Skeletal muscle satellite cell (primary cell): ENCODE measurements at regions not wholly inside any gene's neighbourhood (a gene's known extent, or its start where the extent isn't known, plus 50 kb on each side); places are given as distances from the start of the nearest gene placed in this dataset.

ENCODE experiments used
- H3K27me3 ChIP-seq: 2 replicates; pipeline ENCODE4 v1.7.0; 2013; ENCODE audit warnings: low read length; ENCODE audit not compliant: control insufficient read depth, insufficient read depth
- H3K36me3 ChIP-seq: 2 replicates; pipeline ENCODE4 v1.7.0; 2013; ENCODE audit warnings: mild to moderate bottlenecking, control low read depth, low read length; ENCODE audit not compliant: insufficient read depth
- H3K4me1 ChIP-seq: 2 replicates; pipeline ENCODE4 v1.7.0; 2013; ENCODE audit warnings: low read length; ENCODE audit not compliant: control insufficient read depth, insufficient read depth
- H3K4me2 ChIP-seq: 2 replicates; pipeline ENCODE4 v1.7.0; 2013; ENCODE audit warnings: mild to moderate bottlenecking, low read length
- H3K4me3 ChIP-seq: 2 replicates; pipeline ENCODE4 v1.7.0; 2013; ENCODE audit warnings: low read length
- H3K9ac ChIP-seq: 2 replicates; pipeline ENCODE4 v1.7.0; 2013; ENCODE audit warnings: mild to moderate bottlenecking, low read depth, low read length, moderate library complexity
- H3K9me3 ChIP-seq: replicated peaks from 2 replicates; pipeline ENCODE4 v1.7.0; 2013; ENCODE audit warnings: mild to moderate bottlenecking, control low read depth, low read length

DNA sequence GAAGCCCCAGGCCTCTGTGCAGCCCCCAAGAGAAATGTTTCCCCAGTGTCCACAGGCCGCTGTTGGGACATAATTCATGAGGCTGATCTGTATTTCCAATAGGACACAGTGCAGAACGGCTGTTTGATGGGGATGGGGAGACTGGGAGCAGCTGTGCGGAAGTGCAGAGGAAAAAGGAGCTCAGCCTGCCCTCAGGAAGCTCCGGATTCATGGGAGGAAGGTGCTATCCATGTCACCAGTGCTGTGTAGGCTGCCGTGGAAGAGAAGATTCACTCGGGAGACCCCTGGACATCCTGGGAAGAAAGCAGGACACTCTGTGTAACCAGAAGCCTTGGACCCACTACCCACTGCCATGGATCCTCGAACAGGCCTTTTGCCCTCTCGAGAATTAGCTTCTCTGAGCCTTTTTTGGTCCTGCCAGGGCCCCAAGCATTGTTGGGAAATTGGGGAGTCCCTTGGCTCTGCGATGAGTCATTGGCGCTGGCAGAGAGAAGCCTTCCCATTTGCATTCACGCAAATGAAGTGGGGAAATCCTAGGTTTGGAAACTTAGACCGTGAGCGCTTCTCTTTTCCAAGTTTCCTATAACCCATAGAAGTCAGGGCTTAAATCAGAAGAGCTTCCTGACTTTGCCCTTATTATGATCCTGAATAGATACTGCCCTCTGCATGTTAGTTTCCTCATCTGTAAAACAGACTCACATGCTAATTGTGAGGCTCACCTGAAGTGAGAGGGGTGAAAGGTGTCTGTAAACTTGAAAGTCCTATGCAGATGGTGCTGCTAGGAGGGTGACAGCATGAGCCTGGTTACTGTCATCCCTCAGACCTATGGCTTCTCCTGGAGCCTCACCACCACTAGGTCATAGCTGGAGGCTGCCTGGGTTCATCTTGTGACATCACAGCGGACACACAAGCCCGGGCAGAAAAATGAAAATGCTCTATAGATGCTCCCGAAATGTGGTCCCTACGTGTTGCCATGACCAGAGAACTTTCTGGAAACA lies 229.2 kb upstream of the B3GAT1 start:
- Histone ChIP-seq H3K27me3 (no peaks in the 10 kb centered on the region), H3K4me3 (no peak overlapping the region)

DNA sequence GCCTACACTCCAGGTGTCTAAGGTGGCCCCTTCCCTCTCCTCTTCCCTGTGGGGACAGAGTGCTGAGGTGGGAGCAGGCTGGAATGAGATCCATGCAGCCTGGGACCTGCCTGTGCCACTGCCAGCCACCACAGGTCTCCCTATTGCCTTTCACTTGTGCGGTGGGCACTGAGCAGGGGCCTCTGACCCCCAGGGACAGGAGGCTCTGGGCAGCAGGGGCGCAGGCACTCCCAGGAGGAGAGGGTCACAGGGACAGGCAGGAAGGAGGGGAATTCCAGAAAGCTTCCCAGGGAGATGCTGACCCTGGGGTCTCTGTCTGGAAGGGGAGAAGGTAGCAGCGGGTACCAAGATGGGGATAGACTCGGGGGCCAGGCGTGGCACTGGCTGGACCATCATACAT lies 228.5 kb upstream of the B3GAT1 start:
- H3K4me3 ChIP-seq: no peak overlapping the region
- no peak overlapping the region for H3K4me2 ChIP-seq
- H3K36me3 ChIP-seq: no peaks in the 10 kb centered on the region
- H3K4me1 ChIP-seq: no peaks in the 10 kb centered on the region
- no peaks in the 10 kb centered on the region for H3K27me3 ChIP-seq
- H3K9ac ChIP-seq: no peak overlapping the region
- H3K9me3 ChIP-seq: peaks cover 24% of the 10 kb centered on the region

More for the DNA sequence above, 229.2 kb upstream of the B3GAT1 start:
- no peaks in the 10 kb centered on the region for H3K36me3 ChIP-seq
- peaks cover 24% of the 10 kb centered on the region for H3K9me3 ChIP-seq
- H3K4me2 ChIP-seq: no peak overlapping the region
- H3K4me1 ChIP-seq: no peaks in the 10 kb centered on the region
- no peak overlapping the region for H3K9ac ChIP-seq

DNA sequence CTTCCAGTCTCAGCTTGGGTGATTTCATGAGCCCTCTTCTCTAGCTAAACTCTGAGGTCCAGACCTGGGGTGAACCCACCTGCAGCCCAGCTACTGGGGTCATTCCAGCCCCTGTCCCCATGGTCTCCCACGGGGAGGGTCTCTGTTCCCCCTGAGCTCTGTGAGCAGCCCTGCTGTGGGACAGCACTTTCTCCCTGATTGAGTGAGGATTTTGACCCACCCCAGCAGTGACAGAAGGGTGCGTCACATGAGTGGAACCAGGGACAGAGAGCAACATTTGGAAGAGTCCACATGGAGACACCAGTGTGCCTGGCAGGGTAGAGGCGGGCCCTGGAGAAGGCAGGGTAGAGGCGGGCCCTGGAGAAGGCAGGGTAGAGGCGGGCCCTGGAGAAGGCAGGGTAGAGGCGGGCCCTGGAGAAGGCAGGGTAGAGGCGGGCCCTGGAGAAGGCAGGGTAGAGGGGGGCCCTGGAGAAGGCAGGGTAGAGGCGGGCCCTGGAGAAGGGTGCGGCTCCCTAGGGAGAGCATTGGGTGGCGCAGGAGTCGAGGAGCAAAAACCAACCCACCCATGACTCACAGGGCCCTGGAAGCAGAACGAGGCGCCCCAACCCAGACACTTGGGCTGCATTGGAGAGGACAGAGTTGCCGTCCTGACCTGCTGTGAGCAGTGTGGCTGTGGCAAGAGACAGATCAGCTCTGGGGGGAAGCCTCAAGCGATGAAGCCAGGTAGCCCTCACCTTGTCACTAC lies 227.7 kb upstream of the B3GAT1 start:
- Histone ChIP-seq H3K9ac (no peak overlapping the region), H3K36me3 (no peaks in the 10 kb centered on the region), H3K9me3 (peaks cover 29% of the 10 kb centered on the region), H3K4me3 (no peak overlapping the region), H3K4me1 (no peaks in the 10 kb centered on the region), H3K4me2 (no peak overlapping the region), H3K27me3 (no peaks in the 10 kb centered on the region)

DNA sequence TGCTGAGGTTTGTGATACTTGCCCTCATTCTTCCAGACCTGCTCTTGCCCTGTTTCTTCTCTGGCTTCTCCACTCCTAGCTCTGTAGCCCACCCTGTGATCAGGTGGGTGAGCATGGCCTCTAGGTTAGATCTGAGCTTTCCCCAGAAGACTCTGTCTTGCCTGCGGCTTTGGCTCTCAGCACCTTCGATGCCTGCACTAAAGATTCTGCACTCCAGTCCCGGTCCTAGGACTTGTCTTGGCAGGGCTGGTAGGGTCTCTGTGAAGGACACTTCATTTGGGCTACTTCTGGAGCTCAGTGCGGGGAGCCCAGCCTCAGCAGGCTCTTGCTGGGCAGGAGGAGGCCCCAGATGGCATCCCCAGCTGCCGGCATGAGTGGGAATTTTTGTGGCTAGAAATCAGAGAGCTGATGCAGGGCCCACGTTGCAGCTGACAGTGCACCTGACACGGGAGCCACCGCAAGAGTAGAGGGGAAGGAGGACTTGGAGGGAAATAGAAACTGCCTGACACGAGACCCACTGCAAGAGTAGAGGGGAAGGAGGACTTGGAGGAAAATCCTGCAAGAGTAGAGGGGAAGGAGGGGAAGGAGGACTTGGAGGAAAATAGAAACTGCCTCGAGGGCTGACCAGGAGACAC lies 226.9 kb upstream of the B3GAT1 start:
- Histone ChIP-seq H3K36me3 (no peaks in the 10 kb centered on the region), H3K4me2 (no peak overlapping the region), H3K27me3 (no peaks in the 10 kb centered on the region), H3K9ac (no peak overlapping the region), H3K9me3 (peaks cover 27% of the 10 kb centered on the region), H3K4me3 (no peak overlapping the region), H3K4me1 (no peaks in the 10 kb centered on the region)

DNA sequence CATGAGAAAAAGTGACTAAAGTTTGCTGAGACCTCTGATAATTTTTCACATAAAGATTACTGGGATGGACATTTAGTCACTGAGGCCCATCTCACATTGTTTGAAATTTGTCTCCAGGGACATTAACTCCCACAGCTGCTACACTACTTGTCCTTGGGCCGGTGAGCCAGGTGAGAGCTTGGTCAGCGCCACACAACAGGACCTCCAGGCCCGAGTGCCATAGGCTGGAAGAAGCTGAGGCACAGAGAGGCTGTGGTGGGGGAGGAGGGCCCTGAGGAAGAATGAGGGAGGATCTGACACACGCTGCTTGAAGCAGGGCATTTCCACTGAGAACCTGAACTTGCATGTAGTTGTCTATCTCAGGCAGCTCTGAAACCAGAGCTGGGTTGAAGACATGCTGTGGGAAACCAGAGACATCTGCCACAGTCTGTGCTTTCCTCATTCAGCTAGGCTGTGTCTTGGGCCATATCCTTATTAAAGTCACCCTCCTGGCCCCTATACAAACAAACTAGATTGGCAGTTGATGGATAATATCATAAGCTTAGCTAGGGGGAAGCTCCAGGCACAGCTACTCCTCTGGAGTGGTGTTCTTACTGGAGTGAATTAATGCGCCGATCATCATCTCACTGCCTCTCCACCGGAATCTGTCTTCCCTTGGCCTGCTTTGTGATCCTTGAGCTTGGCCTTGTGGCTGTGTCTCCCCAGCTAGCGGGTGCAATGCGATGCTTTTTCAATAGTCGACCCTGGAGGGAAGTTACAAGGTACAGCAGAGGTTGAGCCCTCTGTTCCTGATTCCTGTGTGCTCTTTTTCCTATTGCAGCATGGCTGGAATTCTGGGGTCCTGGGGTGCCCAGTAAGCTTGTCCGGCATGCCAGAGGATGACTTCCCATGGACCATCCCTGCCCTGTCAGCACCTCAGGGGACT lies 225.3 kb upstream of the B3GAT1 start:
- Histone ChIP-seq H3K36me3 (no peaks in the 10 kb centered on the region), H3K9ac (no peak overlapping the region), H3K4me2 (no peak overlapping the region), H3K4me3 (no peak overlapping the region), H3K4me1 (no peaks in the 10 kb centered on the region), H3K27me3 (no peaks in the 10 kb centered on the region), H3K9me3 (peaks cover 27% of the 10 kb centered on the region)

DNA sequence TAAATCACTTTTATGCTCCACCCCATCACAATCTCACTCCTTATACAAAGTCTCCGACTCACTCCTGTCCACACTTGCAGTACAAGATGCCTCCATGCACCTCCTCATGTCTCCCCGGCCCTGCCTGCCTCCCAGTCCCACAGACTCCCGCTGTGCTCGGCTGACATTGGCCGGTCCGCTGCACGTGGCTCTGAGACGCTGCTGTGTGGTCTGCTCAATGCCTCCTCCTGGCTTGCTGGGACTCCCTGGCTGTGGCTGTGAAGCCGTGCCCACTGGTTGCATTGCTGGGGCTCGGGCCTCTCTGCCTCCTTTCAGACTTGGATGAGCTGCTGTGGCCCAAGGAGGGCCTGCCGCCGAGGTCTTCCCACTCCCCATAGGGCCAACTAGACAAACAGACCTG lies 224.0 kb upstream of the B3GAT1 start:
- H3K27me3 ChIP-seq: no peaks in the 10 kb centered on the region
- H3K9me3 ChIP-seq: peaks cover 22% of the 10 kb centered on the region
- no peak overlapping the region for H3K4me2 ChIP-seq
- no peaks in the 10 kb centered on the region for H3K4me1 ChIP-seq
- no peak overlapping the region for H3K9ac ChIP-seq
- no peak overlapping the region for H3K4me3 ChIP-seq
- H3K36me3 ChIP-seq: no peaks in the 10 kb centered on the region

DNA sequence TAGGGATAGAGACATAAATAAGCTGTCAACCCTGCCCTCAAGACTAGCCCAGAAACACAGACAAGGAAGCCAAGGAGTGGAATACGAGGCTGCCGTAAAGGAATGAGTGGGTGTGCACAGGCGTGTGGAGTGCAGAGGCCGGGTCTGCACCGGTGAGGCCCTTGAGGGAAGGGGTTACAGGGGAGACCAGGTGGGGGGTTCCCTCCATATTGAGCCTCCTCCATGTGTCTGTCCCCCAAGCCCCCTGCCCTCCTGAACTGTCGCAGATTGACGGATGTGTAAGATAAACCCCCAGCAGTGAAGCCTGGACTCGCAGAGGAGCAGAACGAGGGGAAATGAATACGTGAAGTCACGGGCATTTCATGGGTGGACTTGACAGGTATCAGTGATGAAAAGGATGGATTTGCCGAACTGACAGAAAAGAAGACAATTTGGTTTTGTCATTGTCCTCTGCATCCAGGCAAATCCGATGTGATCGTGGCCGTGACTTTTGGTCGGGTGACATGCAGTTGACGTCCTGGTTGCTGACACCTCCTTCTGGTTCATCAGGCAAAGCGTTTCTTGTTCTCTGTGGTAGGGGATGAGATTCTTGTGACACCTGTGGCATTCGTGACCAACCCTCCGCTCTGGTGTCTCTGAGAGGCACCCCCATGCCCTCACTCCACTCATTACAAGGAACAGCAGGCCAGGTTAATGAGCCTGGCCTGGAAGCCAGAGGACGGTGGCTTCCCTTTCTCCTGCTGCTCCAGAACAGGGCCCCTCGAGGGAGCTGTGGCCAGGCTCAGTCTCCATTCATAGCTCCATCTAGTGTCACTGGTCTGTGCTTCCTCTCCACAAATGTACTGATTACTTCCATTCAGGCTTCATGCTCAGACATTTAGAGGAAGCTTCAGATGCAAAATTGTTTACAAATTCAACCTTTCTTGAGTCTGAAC lies 223.1 kb upstream of the B3GAT1 start:
- no peaks in the 10 kb centered on the region for H3K4me1 ChIP-seq
- H3K9me3 ChIP-seq: peaks cover 19% of the 10 kb centered on the region
- no peak overlapping the region for H3K9ac ChIP-seq
- no peaks in the 10 kb centered on the region for H3K27me3 ChIP-seq
- no peak overlapping the region for H3K4me2 ChIP-seq
- no peak overlapping the region for H3K4me3 ChIP-seq
- no peaks in the 10 kb centered on the region for H3K36me3 ChIP-seq

DNA sequence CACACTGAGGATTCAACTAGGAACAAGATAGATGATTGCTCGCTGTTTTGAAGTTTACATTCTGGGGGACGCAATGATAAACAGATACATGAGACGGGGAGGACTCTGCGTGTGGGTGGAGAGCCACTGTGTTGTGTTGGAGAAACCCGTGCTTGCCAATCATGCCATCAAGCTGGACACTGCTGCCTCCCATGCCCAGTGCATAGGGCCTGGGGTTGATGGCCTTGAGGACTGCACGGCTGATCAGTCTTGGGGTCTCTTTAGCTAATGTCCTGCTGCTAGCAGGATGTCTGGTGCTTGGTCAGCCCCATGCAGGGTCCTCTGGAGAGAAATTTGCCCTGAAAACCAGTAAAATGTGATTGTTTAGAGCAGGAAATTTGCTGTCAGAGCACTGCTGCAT lies 221.2 kb upstream of the B3GAT1 start:
- Histone ChIP-seq H3K9ac (no peak overlapping the region), H3K9me3 (peaks cover 11% of the 10 kb centered on the region)

DNA sequence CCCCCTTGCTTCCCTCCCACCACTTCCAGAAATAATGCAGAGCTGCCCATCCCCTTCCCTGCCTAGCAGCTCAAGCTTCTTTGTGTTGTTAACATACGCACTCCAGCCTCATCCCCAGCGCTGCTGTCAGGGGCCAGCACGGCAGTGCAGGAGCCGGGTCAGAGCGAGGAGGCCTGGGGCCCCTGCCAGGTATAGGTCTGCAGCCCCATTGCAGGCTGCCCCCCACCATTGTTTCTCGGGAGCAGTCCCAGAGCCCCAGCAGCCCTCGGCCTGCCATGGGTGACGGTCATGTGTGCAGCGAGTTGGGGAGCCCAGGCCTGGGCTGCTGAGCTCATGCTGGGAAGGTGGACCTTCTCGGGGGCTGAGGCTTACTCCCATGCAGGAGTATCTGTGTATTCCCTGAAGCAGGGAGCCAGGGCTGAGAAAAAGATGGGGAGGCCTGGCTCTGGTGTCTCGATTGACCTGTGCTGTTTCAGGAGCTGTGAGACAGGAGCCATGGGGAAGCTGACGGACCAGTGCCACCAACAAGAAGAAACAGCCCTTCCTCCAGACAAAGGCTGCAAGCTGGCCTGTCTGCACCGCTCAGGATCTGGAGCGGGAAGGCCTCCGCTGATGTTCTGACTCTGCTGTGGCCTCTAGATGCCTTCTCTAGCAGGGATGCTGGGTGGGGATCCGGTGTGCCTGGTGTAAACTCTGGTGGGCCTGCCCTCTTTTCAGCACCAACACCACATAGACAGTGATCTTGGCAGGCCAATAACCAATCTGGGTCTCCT lies 220.5 kb upstream of the B3GAT1 start:
- Histone ChIP-seq H3K4me3 (no peak overlapping the region), H3K27me3 (no peaks in the 10 kb centered on the region), H3K4me2 (no peak overlapping the region), H3K9me3 (peaks cover 17% of the 10 kb centered on the region), H3K4me1 (no peaks in the 10 kb centered on the region), H3K9ac (no peak overlapping the region), H3K36me3 (no peaks in the 10 kb centered on the region)

More for the DNA sequence above, 221.2 kb upstream of the B3GAT1 start:
- H3K4me1 ChIP-seq: no peaks in the 10 kb centered on the region
- H3K4me3 ChIP-seq: no peak overlapping the region
- no peak overlapping the region for H3K4me2 ChIP-seq
- H3K36me3 ChIP-seq: no peaks in the 10 kb centered on the region
- no peaks in the 10 kb centered on the region for H3K27me3 ChIP-seq
